Endometrial microvascular endothelial cells (primary cell): ENCODE measurements at regions not wholly inside any gene's neighbourhood (a gene's known extent, or its start where the extent isn't known, plus 50 kb on each side); places are given as distances from the start of the nearest gene placed in this dataset.

Experiments used
- in situ Hi-C: cut with HindIII; loops from 2 replicates; pipeline ENCODE4 v1.10.0; 2017; ENCODE audit warnings: low sequenced_read_pairs, low pct_unique_long_range_greater_than_20kb; ENCODE audit errors: inconsistent ontology term

DNA sequence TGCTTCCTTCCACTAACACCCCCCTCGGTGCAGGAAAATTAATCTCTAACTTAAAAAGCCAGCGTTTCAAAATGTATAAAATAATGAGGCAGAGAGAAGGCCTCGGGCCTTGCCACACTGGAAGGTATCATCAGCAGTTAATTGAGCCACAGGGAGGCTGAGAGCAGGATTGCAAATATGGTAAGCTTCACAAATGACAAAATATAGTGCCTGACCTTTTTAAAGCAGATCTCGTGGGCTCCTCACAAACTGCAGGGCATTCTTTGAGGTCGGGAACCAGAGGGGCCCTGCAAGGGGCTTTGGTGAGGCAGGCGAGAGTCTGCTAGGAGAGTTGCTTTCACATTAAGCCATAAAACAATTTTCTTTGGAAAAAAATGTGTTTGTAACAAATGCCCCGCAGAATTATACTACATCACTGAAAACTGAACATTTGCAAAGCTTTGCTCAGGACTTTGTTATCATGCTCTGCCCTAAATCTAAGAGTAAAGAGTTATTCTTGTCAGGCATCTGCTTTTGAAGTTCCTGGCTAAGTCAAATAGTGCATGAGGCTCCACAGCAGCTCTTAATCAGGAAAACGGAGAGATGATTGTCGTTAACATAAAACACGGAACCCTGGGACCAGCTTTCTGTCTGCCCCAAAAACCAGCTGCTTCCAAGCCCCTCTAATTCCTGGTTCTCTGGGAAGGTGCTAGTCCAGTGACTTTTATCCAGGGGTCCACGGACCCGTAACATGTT, 61.4 kb upstream of the SYT13 start:
- in situ Hi-C loops = loop anchor here (25.0 kb wide), 1 partner anchor 410 kb away; no protein-coding TSS in a partner anchor

GRCh38 chr11:45345491-45345890, 59.4 kb upstream of the SYT13 start:
- in situ Hi-C loops = loop anchor here (25.0 kb wide), 1 partner anchor 408 kb away; no protein-coding TSS in a partner anchor

DNA sequence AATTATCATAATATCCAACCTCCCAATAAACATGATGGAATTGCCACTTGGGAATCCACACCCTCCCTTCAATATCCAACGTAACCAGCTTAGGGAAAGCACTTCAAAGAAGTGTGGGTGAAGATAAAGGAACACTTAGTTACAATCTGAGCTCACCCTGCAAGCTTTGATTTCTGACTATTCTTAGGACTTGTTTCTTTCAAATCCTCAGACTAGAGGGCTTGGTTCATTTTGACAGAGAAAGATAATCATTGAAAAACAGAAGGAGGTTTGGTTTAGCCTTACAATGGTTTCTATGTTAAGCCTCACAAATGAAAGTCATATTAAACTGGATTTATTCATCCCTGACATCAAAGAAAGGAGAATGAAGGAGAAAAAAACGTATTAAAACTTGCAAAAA, 57.9 kb upstream of the SYT13 start:
- in situ Hi-C loops = loop anchor here (25.0 kb wide), 1 partner anchor 407 kb away; no protein-coding TSS in a partner anchor

DNA sequence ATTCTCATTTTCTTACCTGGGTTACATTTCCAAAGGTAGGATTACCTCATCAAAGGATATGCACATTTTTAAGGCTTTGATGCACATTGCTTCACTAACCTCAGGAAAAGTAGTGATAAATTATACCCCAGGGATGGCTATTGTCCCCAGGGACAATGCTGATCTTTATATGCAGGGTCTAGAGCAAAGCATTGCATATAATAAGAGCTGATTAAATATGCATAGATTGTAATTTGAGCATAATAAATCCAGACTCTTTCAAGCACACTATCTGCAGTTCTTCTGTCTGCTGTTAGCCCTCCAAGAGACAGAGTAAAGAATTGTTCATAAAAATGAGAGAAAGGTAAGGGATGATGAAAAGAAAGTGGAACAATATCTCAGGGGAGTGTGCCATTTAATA, 57.3 kb upstream of the SYT13 start:
- in situ Hi-C loops = loop anchor here (25.0 kb wide), 1 partner anchor 406 kb away; no protein-coding TSS in a partner anchor

DNA sequence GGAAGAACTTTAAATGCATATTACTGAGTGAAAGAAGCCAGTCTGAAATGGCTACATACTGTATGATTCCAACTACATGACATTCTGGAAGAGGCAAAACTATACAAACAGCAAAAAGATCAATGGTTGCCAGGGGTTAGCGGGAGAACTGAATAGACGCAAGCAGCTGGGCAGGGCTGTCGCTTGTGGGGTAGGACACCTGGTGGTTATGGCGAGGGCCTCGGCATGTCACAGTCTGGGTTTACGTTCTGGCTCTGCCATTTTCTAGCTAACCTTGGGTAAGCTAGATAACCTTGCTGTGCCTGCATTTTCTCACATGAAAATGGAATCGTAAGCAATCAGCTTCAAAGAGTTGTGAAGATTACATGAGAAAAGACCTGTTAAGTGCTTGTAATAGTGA, 55.2 kb upstream of the SYT13 start:
- in situ Hi-C loops = loop anchor here (25.0 kb wide), 1 partner anchor 404 kb away; no protein-coding TSS in a partner anchor

DNA sequence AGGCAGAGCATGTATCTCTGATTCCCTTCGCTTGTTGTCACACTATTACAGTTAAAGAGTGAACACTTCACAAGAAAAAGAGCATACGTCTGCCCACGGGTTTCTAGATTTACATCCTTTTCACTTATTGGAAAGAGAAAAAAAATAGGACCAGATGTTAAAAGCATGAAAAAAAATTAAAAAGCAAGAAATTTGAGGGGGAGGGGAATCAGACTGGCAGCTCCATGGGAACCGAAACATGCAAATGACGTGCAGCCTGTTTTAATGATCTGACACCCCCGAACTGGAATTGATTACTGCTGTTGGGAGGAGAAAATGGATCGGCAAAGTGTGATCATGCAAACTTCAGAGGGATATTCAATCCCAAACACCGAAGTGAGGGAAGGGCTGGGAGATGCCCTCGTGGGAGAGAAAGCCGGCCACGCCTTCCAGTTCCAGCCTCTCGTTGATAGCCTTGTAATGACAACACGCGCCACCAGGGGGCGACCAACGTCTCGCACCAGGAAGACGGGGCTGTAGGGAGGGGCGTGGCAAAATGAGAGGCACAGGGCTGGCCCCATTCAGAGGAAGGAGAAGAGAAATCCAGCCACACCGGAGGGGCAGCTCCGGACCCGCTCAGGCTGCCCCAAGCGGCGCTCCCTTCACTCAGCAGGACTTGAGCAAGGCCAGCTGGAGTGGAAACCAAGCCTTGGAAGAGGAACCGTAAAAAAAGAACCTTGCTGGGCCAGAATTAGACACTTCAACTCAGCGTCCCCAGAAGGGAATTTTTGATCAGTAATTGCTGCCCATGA, 53.8 kb upstream of the SYT13 start:
- in situ Hi-C loops = loop anchor here (25.0 kb wide), 1 partner anchor 403 kb away; no protein-coding TSS in a partner anchor

DNA sequence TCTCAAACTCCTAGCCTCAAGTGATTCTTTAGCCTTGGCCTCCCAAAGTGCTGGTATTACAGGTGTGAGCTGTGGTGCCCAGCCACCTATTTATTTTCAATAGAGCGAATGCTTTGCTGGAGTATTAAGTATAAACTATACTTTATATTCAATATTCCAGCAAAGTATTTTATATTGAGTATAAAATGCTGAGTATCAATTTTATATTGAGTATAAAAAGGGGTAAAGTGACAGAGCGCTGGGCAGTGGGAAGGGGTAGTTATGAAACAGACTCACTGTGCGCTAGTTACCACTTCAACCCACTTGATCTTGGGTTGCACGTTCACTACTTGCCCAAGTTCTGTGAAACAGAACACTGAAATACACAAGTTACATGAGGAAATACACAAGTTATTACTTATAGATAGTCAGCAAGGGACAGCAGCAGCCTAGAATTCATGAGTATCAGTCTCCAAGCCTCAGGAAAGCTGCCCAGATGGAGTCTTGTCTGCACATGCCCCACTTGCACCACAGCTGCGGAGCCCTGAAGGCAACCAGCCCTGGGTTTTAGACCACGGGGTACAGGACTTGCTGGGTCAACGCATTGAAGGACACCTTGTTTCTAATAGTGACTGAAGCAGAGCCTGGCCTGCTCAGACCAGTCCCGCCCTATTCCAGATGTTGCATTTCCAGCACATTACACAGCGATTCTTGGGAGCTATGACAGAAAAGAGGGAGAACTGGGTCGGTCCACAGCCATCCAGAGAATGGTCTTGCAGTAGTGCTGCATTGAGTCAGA, 51.6 kb upstream of the SYT13 start:
- in situ Hi-C loops = loop anchor here (25.0 kb wide), 1 partner anchor 400 kb away; no protein-coding TSS in a partner anchor

DNA sequence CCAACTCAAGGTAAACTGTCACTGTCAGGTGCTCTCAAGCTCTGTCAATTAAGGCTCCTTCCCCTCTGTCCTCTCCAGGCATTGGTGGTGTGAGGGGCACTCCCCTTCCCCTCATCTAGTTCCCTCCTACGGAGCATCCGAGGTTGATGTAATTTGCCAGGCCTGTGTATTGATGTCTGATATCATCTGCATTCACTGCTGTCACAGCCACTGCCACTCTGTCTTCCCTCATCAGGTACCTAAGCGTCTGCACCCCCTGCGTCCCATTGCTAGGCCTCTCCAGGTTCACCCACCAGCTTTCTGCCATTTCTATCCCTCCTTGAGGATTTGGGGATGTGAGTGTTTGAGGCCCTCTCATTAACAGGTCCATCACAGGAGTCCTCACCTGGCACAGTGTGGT, 50.0 kb upstream of the SYT13 start:
- in situ Hi-C loops = loop anchor here (25.0 kb wide), 1 partner anchor 399 kb away; no protein-coding TSS in a partner anchor
